Dermis microvascular lymphatic vessel endothelial cell (primary cell): ENCODE measurements at regions not wholly inside any gene's neighbourhood (a gene's known extent, or its start where the extent isn't known, plus 50 kb on each side); places are given as distances from the start of the nearest gene placed in this dataset.

Experiments
- DNase-seq, 2 donors: peaks; one replicate each; pipeline versions ENCODE4 v3.0.0 to v3.0.0-alpha.2; 2010; ENCODE audit warnings: low read depth in 2 of 2

- DNase-seq: no peak
These were observed 224.9 kb downstream of the ANKRD60 start for GRCh38 chr20:58003525-58003924.

GRCh38 chr20:58002901-58003300 is 225.6 kb downstream of the ANKRD60 start:
- DNase-seq: no peak

GRCh38 chr20:58001946-58002345 is 226.5 kb downstream of the ANKRD60 start:
- DNase-seq: no peak

- DNase-seq: peak in 1 of 2 donors; percentile 29
These were observed 227.1 kb downstream of the ANKRD60 start for GRCh38 chr20:58001381-58001780.

GRCh38 chr20:58000861-58001260 is 227.6 kb downstream of the ANKRD60 start:
- no peak for DNase-seq

- peak in 1 of 2 donors; percentile 47 for DNase-seq
These were observed 228.9 kb downstream of the ANKRD60 start for GRCh38 chr20:57999465-58000111.

GRCh38 chr20:57998981-57999464 is 229.4 kb downstream of the ANKRD60 start:
- no peak for DNase-seq

- DNase-seq: no peak
These were observed 230.2 kb downstream of the ANKRD60 start for GRCh38 chr20:57998276-57998675.

- no peak for DNase-seq
These were observed 231.2 kb downstream of the ANKRD60 start for GRCh38 chr20:57996936-57997890.

GRCh38 chr20:57996465-57996864 is 232.0 kb downstream of the ANKRD60 start:
- no peak for DNase-seq

- no peak for DNase-seq
These were observed 233.0 kb downstream of the ANKRD60 start for GRCh38 chr20:57995381-57995977.

GRCh38 chr20:57993716-57994431 is 234.6 kb downstream of the ANKRD60 start:
- no peak for DNase-seq

GRCh38 chr20:57991211-57991881 is 237.1 kb downstream of the ANKRD60 start:
- DNase-seq: no peak

GRCh38 chr20:57990396-57990987 is 238.0 kb downstream of the ANKRD60 start:
- DNase-seq: peak in 1 of 2 donors; percentile 4

GRCh38 chr20:57988828-57989227 is 239.6 kb downstream of the ANKRD60 start:
- no peak for DNase-seq

GRCh38 chr20:57988422-57988821 is 240.0 kb downstream of the ANKRD60 start:
- no peak for DNase-seq

- DNase-seq: no peak
These were observed 240.8 kb downstream of the ANKRD60 start for GRCh38 chr20:57987659-57988058.

- no peak for DNase-seq
These were observed 241.8 kb downstream of the ANKRD60 start for GRCh38 chr20:57986666-57987065.

- no peak for DNase-seq
These were observed 243.2 kb downstream of the ANKRD60 start for GRCh38 chr20:57985278-57985677.

- no peak for DNase-seq
These were observed 245.4 kb downstream of the ANKRD60 start for GRCh38 chr20:57983082-57983481.

GRCh38 chr20:57980506-57980905 is 247.9 kb downstream of the ANKRD60 start:
- no peak for DNase-seq
